ENCODE measurements at regions not wholly inside any gene's neighbourhood (a gene's known extent, or its start where the extent isn't known, plus 50 kb on each side); places are given as distances from the start of the nearest gene placed in this dataset.

- TF ChIP-seq POLR2A (IDR thresholded peaks at IDR 0.05), result no peak
- TF ChIP-seq CTCF (IDR thresholded peaks at IDR 0.05), result no peak
- TF ChIP-seq POLR2AphosphoS5 (IDR thresholded peaks at IDR 0.05), result no peak
- TF ChIP-seq EP300 (IDR thresholded peaks at IDR 0.05), result no peak
These were observed 280.3 kb downstream of the CYRIA start for GRCh38 chr2:16385341-16385740.

All from gastroesophageal sphincter (tissue), 3 donors.